Duodenal mucosa (tissue), 2 donors: ENCODE measurements at regions not wholly inside any gene's neighbourhood (a gene's known extent, or its start where the extent isn't known, plus 50 kb on each side); places are given as distances from the start of the nearest gene placed in this dataset.

Experiments
- H3K27ac ChIP-seq: one replicate; pipeline ENCODE4 v1.7.0; 2013; ENCODE audit warnings: low read depth, low read length
- H3K27me3 ChIP-seq, 2 donors: one replicate each; pipeline ENCODE4 v1.7.0; 2013; ENCODE audit warnings: low read length in 2 of 2, control low read depth in 1 of 2; ENCODE audit not compliant: insufficient read depth in 2 of 2, control insufficient read depth in 1 of 2
- H3K36me3 ChIP-seq, 2 donors: one replicate each; pipeline ENCODE4 v1.7.0; 2013; ENCODE audit warnings: low read length in 2 of 2, control low read depth in 1 of 2; ENCODE audit not compliant: insufficient read depth in 2 of 2, control insufficient read depth in 1 of 2
- H3K4me1 ChIP-seq, 2 donors: one replicate each; pipeline ENCODE4 v1.7.0; 2013; ENCODE audit warnings: low read length in 2 of 2, control low read depth in 1 of 2; ENCODE audit not compliant: insufficient read depth in 2 of 2, control insufficient read depth in 1 of 2
- H3K4me3 ChIP-seq, 2 donors: one replicate each; pipeline ENCODE4 v1.7.0; 2013; ENCODE audit warnings: low read length in 2 of 2, low read depth in 1 of 2
- H3K9ac ChIP-seq, 2 donors: one replicate each; pipeline ENCODE4 v1.7.0; 2013; ENCODE audit warnings: low read length in 2 of 2, low read depth in 1 of 2
- H3K9me3 ChIP-seq, 2 donors: one replicate each; pipeline ENCODE4 v1.7.0; 2013; ENCODE audit warnings: low read length in 2 of 2, control low read depth in 1 of 2; ENCODE audit not compliant: control insufficient read depth in 1 of 2

- H3K27ac ChIP-seq: no peak overlapping the region
- H3K4me1 ChIP-seq: no peaks in the 10 kb centered on the region
Measured at GRCh38 chr2:8592736-8593135, 89.1 kb upstream of the ID2 start.

GRCh38 chr2:8593243-8593642 is 88.6 kb upstream of the ID2 start:
- no peak overlapping the region for H3K9ac ChIP-seq
- H3K27ac ChIP-seq: no peak overlapping the region
- no peaks in the 10 kb centered on the region for H3K9me3 ChIP-seq
- peaks cover 0 to 7% of the 10 kb centered on the region in 2 donors for H3K27me3 ChIP-seq
- no peaks in the 10 kb centered on the region for H3K36me3 ChIP-seq
- no peaks in the 10 kb centered on the region for H3K4me1 ChIP-seq
- H3K4me3 ChIP-seq: no peak overlapping the region

More at GRCh38 chr2:8592736-8593135, 89.1 kb upstream of the ID2 start:
- Histone ChIP-seq H3K9me3 (no peaks in the 10 kb centered on the region), H3K36me3 (no peaks in the 10 kb centered on the region), H3K9ac (no peak overlapping the region), H3K27me3 (peaks cover 0 to 7% of the 10 kb centered on the region in 2 donors), H3K4me3 (no peak overlapping the region)

GRCh38 chr2:8594731-8595427 is 87.0 kb upstream of the ID2 start:
- no peaks in the 10 kb centered on the region for H3K4me1 ChIP-seq
- H3K4me3 ChIP-seq: no peak overlapping the region
- no peak overlapping the region for H3K9ac ChIP-seq
- no peaks in the 10 kb centered on the region for H3K36me3 ChIP-seq
- H3K27ac ChIP-seq: no peak overlapping the region
- H3K9me3 ChIP-seq: no peaks in the 10 kb centered on the region
- H3K27me3 ChIP-seq: peaks cover 0 to 7% of the 10 kb centered on the region in 2 donors

DNA sequence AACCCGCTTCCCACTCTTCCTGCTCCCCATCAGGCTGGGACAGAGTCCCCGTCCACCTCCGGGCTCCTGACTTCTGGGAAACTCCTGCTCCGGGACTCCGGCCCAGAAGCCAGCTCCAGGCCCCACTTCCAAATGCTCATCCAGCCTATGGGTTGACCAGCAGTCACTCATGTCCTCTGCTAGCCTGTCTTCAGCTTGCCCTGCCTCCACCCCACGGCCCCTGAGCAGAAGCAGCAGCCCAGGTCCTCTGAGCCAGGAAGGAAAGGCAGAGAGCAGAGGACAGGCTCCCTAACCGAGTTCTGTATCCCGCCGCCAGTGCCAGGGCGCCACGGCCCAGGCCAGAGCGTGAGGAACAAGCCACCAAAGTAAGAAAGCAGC is 86.4 kb upstream of the ID2 start:
- H3K9ac ChIP-seq: no peak overlapping the region
- peaks cover 0 to 7% of the 10 kb centered on the region in 2 donors for H3K27me3 ChIP-seq
- no peaks in the 10 kb centered on the region for H3K36me3 ChIP-seq
- no peaks in the 10 kb centered on the region for H3K9me3 ChIP-seq
- H3K4me1 ChIP-seq: no peaks in the 10 kb centered on the region
- H3K4me3 ChIP-seq: no peak overlapping the region
- H3K27ac ChIP-seq: no peak overlapping the region

GRCh38 chr2:8595811-8596600 is 85.8 kb upstream of the ID2 start:
- peaks cover 0 to 7% of the 10 kb centered on the region in 2 donors for H3K27me3 ChIP-seq
- no peak overlapping the region for H3K4me3 ChIP-seq
- H3K36me3 ChIP-seq: no peaks in the 10 kb centered on the region
- no peaks in the 10 kb centered on the region for H3K4me1 ChIP-seq
- H3K27ac ChIP-seq: no peak overlapping the region
- H3K9me3 ChIP-seq: no peaks in the 10 kb centered on the region
- H3K9ac ChIP-seq: no peak overlapping the region

DNA sequence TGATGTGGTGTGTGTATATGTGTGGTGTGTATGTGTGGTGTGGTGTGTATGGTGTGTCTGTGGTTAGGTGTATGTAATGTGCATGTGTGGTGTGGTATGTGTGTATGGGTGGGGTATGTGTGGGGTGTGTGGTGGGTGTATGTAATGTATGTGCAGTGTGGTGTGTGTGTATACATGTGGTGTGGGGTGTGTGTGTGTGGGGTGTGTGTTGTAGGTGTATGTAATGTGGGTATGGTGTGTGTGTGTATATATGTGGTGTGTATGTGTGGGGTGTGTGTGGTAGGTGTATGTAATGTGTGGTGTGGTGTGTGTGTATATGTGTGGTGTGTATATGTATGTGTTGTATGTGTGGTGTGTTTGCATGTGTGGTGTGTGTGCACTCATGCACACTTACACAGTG is 84.8 kb upstream of the ID2 start:
- H3K9me3 ChIP-seq: no peaks in the 10 kb centered on the region
- H3K27ac ChIP-seq: no peak overlapping the region
- H3K4me1 ChIP-seq: no peaks in the 10 kb centered on the region
- H3K4me3 ChIP-seq: no peak overlapping the region
- H3K9ac ChIP-seq: no peak overlapping the region
- no peaks in the 10 kb centered on the region for H3K36me3 ChIP-seq
- peaks cover 0 to 2% of the 10 kb centered on the region in 2 donors for H3K27me3 ChIP-seq

GRCh38 chr2:8597559-8598225 is 84.2 kb upstream of the ID2 start:
- Histone ChIP-seq H3K27me3 (peaks cover 0 to 2% of the 10 kb centered on the region in 2 donors), H3K36me3 (no peaks in the 10 kb centered on the region), H3K4me1 (no peaks in the 10 kb centered on the region), H3K9me3 (no peaks in the 10 kb centered on the region), H3K4me3 (no peak overlapping the region), H3K27ac (no peak overlapping the region), H3K9ac (no peak overlapping the region)

- Histone ChIP-seq H3K27ac (no peak overlapping the region), H3K27me3 (peaks cover 0 to 2% of the 10 kb centered on the region in 2 donors), H3K9me3 (no peaks in the 10 kb centered on the region), H3K4me3 (no peak overlapping the region), H3K9ac (no peak overlapping the region), H3K36me3 (no peaks in the 10 kb centered on the region), H3K4me1 (no peaks in the 10 kb centered on the region)
Measured at GRCh38 chr2:8598295-8599165, 83.3 kb upstream of the ID2 start.

DNA sequence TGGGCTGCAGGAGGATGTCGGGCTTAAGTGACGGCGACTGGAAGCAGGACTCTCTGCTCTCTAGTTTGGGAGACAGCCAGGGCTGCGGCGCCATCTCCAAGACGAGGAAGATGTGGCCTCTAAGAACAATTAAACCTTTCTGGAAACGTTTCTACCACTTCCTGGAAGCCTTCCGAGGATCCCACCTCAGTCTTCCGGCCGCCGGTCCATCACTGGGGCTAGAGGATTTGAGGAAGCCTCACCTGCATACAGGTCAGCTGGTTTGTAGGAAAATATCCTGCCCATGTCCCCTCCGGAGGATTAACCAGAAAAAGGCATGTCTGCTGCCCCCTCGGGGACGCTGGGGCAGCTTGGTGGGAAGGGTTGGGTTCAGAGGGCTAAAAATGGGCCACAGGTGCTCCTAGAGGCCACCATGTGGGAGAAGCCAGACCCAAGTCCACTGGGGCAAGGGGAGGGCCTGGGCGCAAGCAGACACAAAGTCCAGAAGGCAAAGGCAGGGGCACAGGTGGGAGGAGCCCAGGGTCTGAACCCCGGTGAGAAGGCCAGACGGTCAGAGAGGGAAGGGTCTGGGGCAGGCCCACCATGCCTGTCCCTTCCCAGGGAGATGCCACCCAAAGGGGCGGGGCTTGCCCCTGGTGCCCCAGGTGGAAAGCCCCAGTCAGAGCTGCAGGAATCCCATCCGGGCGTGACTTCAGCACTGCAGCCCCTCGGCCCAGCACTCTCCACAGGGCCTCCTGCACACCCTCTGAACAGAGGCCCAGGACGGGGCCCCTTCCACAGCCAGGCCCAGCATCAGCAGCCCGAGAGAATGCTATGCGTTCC is 82.2 kb upstream of the ID2 start:
- Histone ChIP-seq H3K4me3 (no peak overlapping the region), H3K36me3 (no peaks in the 10 kb centered on the region), H3K27me3 (peaks cover 0 to 2% of the 10 kb centered on the region in 2 donors), H3K9me3 (no peaks in the 10 kb centered on the region), H3K4me1 (no peaks in the 10 kb centered on the region), H3K27ac (no peak overlapping the region), H3K9ac (no peak overlapping the region)
